ENCODE measurements at regions not wholly inside any gene's neighbourhood (a gene's known extent, or its start where the extent isn't known, plus 50 kb on each side); places are given as distances from the start of the nearest gene placed in this dataset.

GRCh38 chr6:11633741-11634509, 96.4 kb downstream of the TMEM170B start:
- TF ChIP-seq POLR2A (IDR thresholded peaks at IDR 0.05; ENCODE audit: low read depth, low read length): no peak
- no peak for TF ChIP-seq CTCF (conservative IDR thresholded peaks at IDR 0.05; ENCODE audit: low read depth, low read length)
- no peak for TF ChIP-seq MAZ (IDR thresholded peaks at IDR 0.05; ENCODE audit: borderline replicate concordance, low read depth, low read length)
- TF ChIP-seq FOS (IDR thresholded peaks at IDR 0.05; ENCODE audit: low read depth, low read length): no peak
- TF ChIP-seq CHD1 (IDR thresholded peaks at IDR 0.05; ENCODE audit: low read depth, low read length): no peak
- no peak for TF ChIP-seq RFX5 (IDR thresholded peaks at IDR 0.05; ENCODE audit: low read depth, low read length)
- TF ChIP-seq RCOR1 (IDR thresholded peaks at IDR 0.05; ENCODE audit: insufficient replicate concordance, low read length): no peak
- TF ChIP-seq SMC3 (IDR thresholded peaks at IDR 0.05; ENCODE audit: low read depth, low read length): no peak
- TF ChIP-seq NFE2L2 (IDR thresholded peaks at IDR 0.05; ENCODE audit: low read depth, low read length): no peak
